ENCODE measurements at regions not wholly inside any gene's neighbourhood (a gene's known extent, or its start where the extent isn't known, plus 50 kb on each side); places are given as distances from the start of the nearest gene placed in this dataset.

GRCh38 chr10:6354168-6354772, 151.5 kb downstream of the PFKFB3 start:
- H3K36me3 Mint-ChIP-seq (ENCODE audit: insufficient read depth), result peaks cover 13% of the 10 kb centered on the region
- no peak overlapping the region for H3K27ac Mint-ChIP-seq
- no peak overlapping the region for H3K4me3 Mint-ChIP-seq (ENCODE audit: low read depth)

GRCh38 chr10:6356280-6356793, 153.6 kb downstream of the PFKFB3 start:
- Mint-ChIP-seq H3K27ac (no peak overlapping the region), H3K27me3 (no peaks in the 10 kb centered on the region), H3K4me1 (ENCODE audit: low read depth) (peaks cover 5% of the 10 kb centered on the region), H3K36me3 (ENCODE audit: insufficient read depth) (peaks cover 20% of the 10 kb centered on the region), H3K4me3 (ENCODE audit: low read depth) (no peak overlapping the region), H3K9me3 (ENCODE audit: low read depth) (peaks cover 44% of the 10 kb centered on the region)
- no peak for TF ChIP-seq CTCF (IDR thresholded peaks at IDR 0.05; ENCODE audit: unreplicated experiment)
- no peak for DNase-seq (ENCODE audit: low spot score, unreplicated experiment)

More at GRCh38 chr10:6354168-6354772, 151.5 kb downstream of the PFKFB3 start:
- Mint-ChIP-seq H3K4me1 (ENCODE audit: low read depth) (peaks cover 2% of the 10 kb centered on the region), H3K27me3 (no peaks in the 10 kb centered on the region), H3K9me3 (ENCODE audit: low read depth) (peaks cover 32% of the 10 kb centered on the region)
- TF ChIP-seq CTCF (IDR thresholded peaks at IDR 0.05; ENCODE audit: unreplicated experiment), result no peak
- DNase-seq (ENCODE audit: low spot score, unreplicated experiment), result no peak

GRCh38 chr10:6361869-6362268, 159.1 kb downstream of the PFKFB3 start:
- no peak overlapping the region for H3K4me3 Mint-ChIP-seq (ENCODE audit: low read depth)
- no peak overlapping the region for H3K27ac Mint-ChIP-seq
- DNase-seq (ENCODE audit: low spot score, unreplicated experiment), result no peak
- H3K36me3 Mint-ChIP-seq (ENCODE audit: insufficient read depth), result peaks cover 11% of the 10 kb centered on the region
- H3K9me3 Mint-ChIP-seq (ENCODE audit: low read depth), result peaks cover 28% of the 10 kb centered on the region
- no peak for TF ChIP-seq CTCF (IDR thresholded peaks at IDR 0.05; ENCODE audit: unreplicated experiment)
- peaks cover 31% of the 10 kb centered on the region for H3K4me1 Mint-ChIP-seq (ENCODE audit: low read depth)
- no peaks in the 10 kb centered on the region for H3K27me3 Mint-ChIP-seq

GRCh38 chr10:6362879-6363278, 160.1 kb downstream of the PFKFB3 start:
- Mint-ChIP-seq H3K4me1 (ENCODE audit: low read depth) (peaks cover 31% of the 10 kb centered on the region), H3K27ac (no peak overlapping the region), H3K4me3 (ENCODE audit: low read depth) (no peak overlapping the region), H3K9me3 (ENCODE audit: low read depth) (peaks cover 28% of the 10 kb centered on the region), H3K27me3 (no peaks in the 10 kb centered on the region), H3K36me3 (ENCODE audit: insufficient read depth) (peaks cover 9% of the 10 kb centered on the region)
- no peak for DNase-seq (ENCODE audit: low spot score, unreplicated experiment)
- TF ChIP-seq CTCF (IDR thresholded peaks at IDR 0.05; ENCODE audit: unreplicated experiment), result no peak

- no peak for DNase-seq (ENCODE audit: low spot score, unreplicated experiment)
- H3K4me3 Mint-ChIP-seq (ENCODE audit: low read depth), result no peak overlapping the region
- H3K27me3 Mint-ChIP-seq, result no peaks in the 10 kb centered on the region
- TF ChIP-seq CTCF (IDR thresholded peaks at IDR 0.05; ENCODE audit: unreplicated experiment), result no peak
- H3K4me1 Mint-ChIP-seq (ENCODE audit: low read depth), result peaks cover 31% of the 10 kb centered on the region
- H3K36me3 Mint-ChIP-seq (ENCODE audit: insufficient read depth), result peaks cover 9% of the 10 kb centered on the region
- H3K27ac Mint-ChIP-seq, result no peak overlapping the region
- peaks cover 23% of the 10 kb centered on the region for H3K9me3 Mint-ChIP-seq (ENCODE audit: low read depth)
Measured at GRCh38 chr10:6363511-6363910, 160.8 kb downstream of the PFKFB3 start.

All from progenitor cell of endocrine pancreas (in vitro differentiated cells).